SK-N-MC (cell line): ENCODE measurements at regions not wholly inside any gene's neighbourhood (a gene's known extent, or its start where the extent isn't known, plus 50 kb on each side); places are given as distances from the start of the nearest gene placed in this dataset.
"Not testable (repeated sequence)": the region's sequence is repeated elsewhere in the genome, so short reads cannot be mapped to it uniquely, and the experiment has no call there.

Experiments used
- EZH2 ChIP-seq: fragments of 200-600 bp; sonication (generic); IDR thresholded peaks from one replicate; pipeline ENCODE4 v1.6.1; 2017; ENCODE audit warnings: antibody characterized with exemption
- FOXP2 ChIP-seq: optimal IDR thresholded peaks from 2 replicates; pipeline ENCODE3; 2011; ENCODE audit warnings: mild to moderate bottlenecking, moderate library complexity; ENCODE audit not compliant: insufficient read depth; ENCODE audit errors: extremely low read length, control extremely low read depth
- POLR2AphosphoS5 ChIP-seq: IDR thresholded peaks from 2 replicates; pipeline ENCODE4 v1.6.1; 2012; ENCODE audit warnings: mild to moderate bottlenecking, low read depth, low read length, borderline replicate concordance

- TF ChIP-seq EZH2, POLR2AphosphoS5, FOXP2: not testable (repeated sequence)
Observed at GRCh38 chrX:3824008-3824407, 110.6 kb upstream of the PRKX start.
